ENCODE measurements at regions not wholly inside any gene's neighbourhood (a gene's known extent, or its start where the extent isn't known, plus 50 kb on each side); places are given as distances from the start of the nearest gene placed in this dataset.

- no peak for ATAC-seq
- no peaks in the 10 kb centered on the region; the same call in 1 of the 2 replicates for H3K9me3 ChIP-seq (ENCODE audit: low read length)
- H3K4me2 ChIP-seq (ENCODE audit: low read depth, low read length): no peak overlapping the region
- H3K27ac ChIP-seq (ENCODE audit: extremely low read length, insufficient read depth, low read length): no peak overlapping the region
- H3K4me3 ChIP-seq (replicated peaks in 1 of 3; ENCODE audit: insufficient read depth in 1 of 3, low read depth in 2 of 3, low read length in 3 of 3): no peak overlapping the region
- intact Hi-C loops (cut with micrococcal nuclease; ENCODE audit: unreplicated experiment): no loop called here
- in situ Hi-C loops (cut with HindIII; ENCODE audit: extremely low pct_ligation_motif_present, low pct_unique_long_range_greater_than_20kb): no loop called here
- TF ChIP-seq ZNF607 (CRISPR knock-in tag; IDR thresholded peaks at IDR 0.05; ENCODE audit: borderline replicate concordance) (no peak), CENPT (CRISPR knock-in tag; IDR thresholded peaks at IDR 0.05; ENCODE audit: low read depth) (no peak), ZNF670 (CRISPR knock-in tag; IDR thresholded peaks at IDR 0.05; ENCODE audit: borderline replicate concordance) (no peak), PHF20 (CRISPR knock-in tag; IDR thresholded peaks at IDR 0.05) (no peak), ZNF496 (CRISPR knock-in tag; IDR thresholded peaks at IDR 0.05; ENCODE audit: insufficient replicate concordance) (no peak), MBNL3 (CRISPR knock-in tag; conservative IDR thresholded peaks at IDR 0.05) (no peak), TEAD3 (CRISPR knock-in tag; optimal IDR thresholded peaks at IDR 0.05; ENCODE audit: borderline replicate concordance) (no peak), NRL (CRISPR knock-in tag; IDR thresholded peaks at IDR 0.05; ENCODE audit: borderline replicate concordance) (no peak)
- TF ChIP-seq, protein P1, sequence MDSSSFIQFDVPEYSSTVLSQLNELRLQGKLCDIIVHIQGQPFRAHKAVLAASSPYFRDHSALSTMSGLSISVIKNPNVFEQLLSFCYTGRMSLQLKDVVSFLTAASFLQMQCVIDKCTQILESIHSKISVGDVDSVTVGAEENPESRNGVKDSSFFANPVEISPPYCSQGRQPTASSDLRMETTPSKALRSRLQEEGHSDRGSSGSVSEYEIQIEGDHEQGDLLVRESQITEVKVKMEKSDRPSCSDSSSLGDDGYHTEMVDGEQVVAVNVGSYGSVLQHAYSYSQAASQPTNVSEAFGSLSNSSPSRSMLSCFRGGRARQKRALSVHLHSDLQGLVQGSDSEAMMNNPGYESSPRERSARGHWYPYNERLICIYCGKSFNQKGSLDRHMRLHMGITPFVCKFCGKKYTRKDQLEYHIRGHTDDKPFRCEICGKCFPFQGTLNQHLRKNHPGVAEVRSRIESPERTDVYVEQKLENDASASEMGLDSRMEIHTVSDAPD (CRISPR knock-in tag; IDR thresholded peaks at IDR 0.05): no peak
- TF ChIP-seq, protein P2, sequence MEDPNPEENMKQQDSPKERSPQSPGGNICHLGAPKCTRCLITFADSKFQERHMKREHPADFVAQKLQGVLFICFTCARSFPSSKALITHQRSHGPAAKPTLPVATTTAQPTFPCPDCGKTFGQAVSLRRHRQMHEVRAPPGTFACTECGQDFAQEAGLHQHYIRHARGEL (CRISPR knock-in tag; IDR thresholded peaks at IDR 0.05): no peak
- TF ChIP-seq, protein P3, sequence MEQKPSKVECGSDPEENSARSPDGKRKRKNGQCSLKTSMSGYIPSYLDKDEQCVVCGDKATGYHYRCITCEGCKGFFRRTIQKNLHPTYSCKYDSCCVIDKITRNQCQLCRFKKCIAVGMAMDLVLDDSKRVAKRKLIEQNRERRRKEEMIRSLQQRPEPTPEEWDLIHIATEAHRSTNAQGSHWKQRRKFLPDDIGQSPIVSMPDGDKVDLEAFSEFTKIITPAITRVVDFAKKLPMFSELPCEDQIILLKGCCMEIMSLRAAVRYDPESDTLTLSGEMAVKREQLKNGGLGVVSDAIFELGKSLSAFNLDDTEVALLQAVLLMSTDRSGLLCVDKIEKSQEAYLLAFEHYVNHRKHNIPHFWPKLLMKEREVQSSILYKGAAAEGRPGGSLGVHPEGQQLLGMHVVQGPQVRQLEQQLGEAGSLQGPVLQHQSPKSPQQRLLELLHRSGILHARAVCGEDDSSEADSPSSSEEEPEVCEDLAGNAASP (CRISPR knock-in tag; IDR thresholded peaks at IDR 0.05; ENCODE audit: borderline replicate concordance): no peak
- no peaks in the 10 kb centered on the region for H3K4me1 ChIP-seq (ENCODE audit: insufficient read depth, low read length)
- no peak overlapping the region for H3K9ac ChIP-seq (ENCODE audit: insufficient read depth, low read depth, low read length)
- BruUV-seq (replicated peaks): no TSS peak
- ChIA-PET POLR2A (no interaction called here), CTCF (ENCODE audit: low intra/inter-chr PET ratio, low total read pairs) (no interaction called here)
- H4K20me1 ChIP-seq (ENCODE audit: insufficient read depth, low read length): no peaks in the 10 kb centered on the region
- no peak for FAIRE-seq
- H3K79me2 ChIP-seq (ENCODE audit: insufficient read depth, low read length): no peaks in the 10 kb centered on the region
- no peaks in the 10 kb centered on the region for H3K36me3 ChIP-seq (replicated peaks in 1 of 2; ENCODE audit: control insufficient read depth in 1 of 2, insufficient read depth in 2 of 2, low read length in 2 of 2)
- H3K27me3 ChIP-seq (ENCODE audit: control insufficient read depth in 1 of 2, insufficient read depth in 2 of 2, low read length in 2 of 2): no peaks in the 10 kb centered on the region
- DNase-seq (ENCODE audit: low spot score): no peak
- 19% methylated on average over 3 of the region's 3 CpGs for WGBS (ENCODE audit: low lambda C conversion rate)
- H2AFZ ChIP-seq (ENCODE audit: low read length): no peak overlapping the region
Observed at GRCh38 chr3:89698208-89698830, 590.9 kb downstream of the EPHA3 start.

Measured in HepG2 (cell line).